ENCODE measurements at regions not wholly inside any gene's neighbourhood (a gene's known extent, or its start where the extent isn't known, plus 50 kb on each side); places are given as distances from the start of the nearest gene placed in this dataset.

- DNase-seq, result no peak
These were observed 223.6 kb upstream of the CITED2 start for GRCh38 chr6:139597771-139598755.

GRCh38 chr6:139597087-139597763 is 222.8 kb upstream of the CITED2 start:
- DNase-seq, result no peak

- DNase-seq, result no peak
These were observed 220.7 kb upstream of the CITED2 start for GRCh38 chr6:139595183-139595582.

- no peak for DNase-seq
These were observed 220.0 kb upstream of the CITED2 start for GRCh38 chr6:139594333-139594965.

GRCh38 chr6:139593081-139593480 is 218.6 kb upstream of the CITED2 start:
- no peak for DNase-seq

GRCh38 chr6:139592011-139592410 is 217.6 kb upstream of the CITED2 start:
- no peak for DNase-seq

- DNase-seq, result no peak
These were observed 216.8 kb upstream of the CITED2 start for GRCh38 chr6:139591075-139591865.

GRCh38 chr6:139590206-139590605 is 215.8 kb upstream of the CITED2 start:
- no peak for DNase-seq

GRCh38 chr6:139588734-139589593 is 214.5 kb upstream of the CITED2 start:
- DNase-seq, result no peak

GRCh38 chr6:139588076-139588639 is 213.7 kb upstream of the CITED2 start:
- no peak for DNase-seq

GRCh38 chr6:139587469-139587868 is 213.0 kb upstream of the CITED2 start:
- no peak for DNase-seq

- no peak for DNase-seq
These were observed 211.8 kb upstream of the CITED2 start for GRCh38 chr6:139586273-139586672.

- DNase-seq, result no peak
These were observed 210.2 kb upstream of the CITED2 start for GRCh38 chr6:139584599-139584998.

GRCh38 chr6:139583420-139583819 is 209.0 kb upstream of the CITED2 start:
- DNase-seq, result no peak

- no peak for DNase-seq
These were observed 208.5 kb upstream of the CITED2 start for GRCh38 chr6:139582956-139583355.

- no peak for DNase-seq
These were observed 207.0 kb upstream of the CITED2 start for GRCh38 chr6:139581485-139581865.

- DNase-seq, result no peak
These were observed 206.4 kb upstream of the CITED2 start for GRCh38 chr6:139580592-139581484.

- DNase-seq, result no peak
These were observed 203.5 kb upstream of the CITED2 start for GRCh38 chr6:139577763-139578604.

GRCh38 chr6:139577124-139577762 is 202.8 kb upstream of the CITED2 start:
- DNase-seq, result no peak
